ENCODE measurements at regions not wholly inside any gene's neighbourhood (a gene's known extent, or its start where the extent isn't known, plus 50 kb on each side); places are given as distances from the start of the nearest gene placed in this dataset.
A peak's percentile ranks its signal among the peaks of the same experiment; 100 is the strongest.

DNA sequence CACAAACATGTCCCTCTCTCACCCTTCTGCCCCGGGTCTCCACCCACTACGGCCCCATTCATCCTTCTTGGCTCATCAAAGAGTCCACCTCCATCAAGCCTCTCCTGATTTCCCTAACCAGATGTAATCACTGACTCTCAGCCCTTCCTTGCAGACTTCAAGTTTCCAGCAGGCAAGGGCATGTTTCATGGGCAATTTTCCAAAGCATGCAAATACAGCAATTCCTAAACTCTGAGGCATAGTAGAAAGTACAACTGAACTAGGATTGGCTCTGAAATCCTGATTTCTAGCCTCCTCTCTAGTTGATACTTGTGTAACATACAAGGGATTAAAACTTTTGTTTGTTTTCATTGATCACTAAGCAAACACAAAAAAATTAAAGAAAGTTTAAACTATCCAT lies 109.1 kb upstream of the GADD45A start:
- H3K9me3 ChIP-seq = no peaks in the 10 kb centered on the region
- intact Hi-C loops (cut with DNase I) = no loop called here
- peaks cover 19% of the 10 kb centered on the region for H3K4me1 ChIP-seq
- H3K36me3 ChIP-seq = no peaks in the 10 kb centered on the region
- no peak overlapping the region for H3K4me3 ChIP-seq
- TF ChIP-seq, protein P1, sequence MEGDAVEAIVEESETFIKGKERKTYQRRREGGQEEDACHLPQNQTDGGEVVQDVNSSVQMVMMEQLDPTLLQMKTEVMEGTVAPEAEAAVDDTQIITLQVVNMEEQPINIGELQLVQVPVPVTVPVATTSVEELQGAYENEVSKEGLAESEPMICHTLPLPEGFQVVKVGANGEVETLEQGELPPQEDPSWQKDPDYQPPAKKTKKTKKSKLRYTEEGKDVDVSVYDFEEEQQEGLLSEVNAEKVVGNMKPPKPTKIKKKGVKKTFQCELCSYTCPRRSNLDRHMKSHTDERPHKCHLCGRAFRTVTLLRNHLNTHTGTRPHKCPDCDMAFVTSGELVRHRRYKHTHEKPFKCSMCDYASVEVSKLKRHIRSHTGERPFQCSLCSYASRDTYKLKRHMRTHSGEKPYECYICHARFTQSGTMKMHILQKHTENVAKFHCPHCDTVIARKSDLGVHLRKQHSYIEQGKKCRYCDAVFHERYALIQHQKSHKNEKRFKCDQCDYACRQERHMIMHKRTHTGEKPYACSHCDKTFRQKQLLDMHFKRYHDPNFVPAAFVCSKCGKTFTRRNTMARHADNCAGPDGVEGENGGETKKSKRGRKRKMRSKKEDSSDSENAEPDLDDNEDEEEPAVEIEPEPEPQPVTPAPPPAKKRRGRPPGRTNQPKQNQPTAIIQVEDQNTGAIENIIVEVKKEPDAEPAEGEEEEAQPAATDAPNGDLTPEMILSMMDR (IDR thresholded peaks at IDR 0.05) = no peak
- TF ChIP-seq POLR2A (IDR thresholded peaks at IDR 0.05) = no peak
- peak in 1 of 2 donors; percentile 28 for TF ChIP-seq POLR2AphosphoS5 (IDR thresholded peaks at IDR 0.05; ENCODE audit: insufficient read depth in 1 of 2, low read depth in 1 of 2)
- no peak for DNase-seq (ENCODE audit: extremely low spot score in 2 of 2)
- H3K27me3 ChIP-seq = no peaks in the 10 kb centered on the region
- H3K27ac ChIP-seq = no peak overlapping the region

DNA sequence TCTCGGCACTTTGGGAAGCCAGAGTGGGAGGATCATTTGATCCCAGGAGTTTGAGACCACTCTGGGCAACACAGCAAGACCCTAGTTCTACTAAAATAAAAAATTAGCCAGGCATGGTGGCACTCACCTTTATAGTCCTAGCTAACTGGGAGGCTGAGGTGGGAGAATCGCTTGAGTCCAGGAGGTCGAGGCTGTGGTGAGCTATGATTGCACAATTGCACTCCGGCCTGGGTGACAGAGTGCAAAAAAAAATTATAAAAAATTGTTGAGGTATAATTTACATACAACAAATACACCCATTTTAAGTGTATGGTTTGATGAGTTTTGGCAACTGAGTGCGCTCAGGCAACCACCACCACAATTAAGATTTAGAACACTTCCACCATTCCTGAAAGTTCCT lies 108.5 kb upstream of the GADD45A start:
- Histone ChIP-seq H3K27ac (no peak overlapping the region), H3K4me1 (peaks cover 18% of the 10 kb centered on the region), H3K36me3 (no peaks in the 10 kb centered on the region), H3K9me3 (no peaks in the 10 kb centered on the region), H3K4me3 (no peak overlapping the region), H3K27me3 (no peaks in the 10 kb centered on the region)
- no peak for DNase-seq (ENCODE audit: extremely low spot score in 2 of 2)
- intact Hi-C loops (cut with DNase I) = no loop called here
- TF ChIP-seq POLR2AphosphoS5 (IDR thresholded peaks at IDR 0.05; ENCODE audit: insufficient read depth in 1 of 2, low read depth in 1 of 2) = no peak
- no peak for TF ChIP-seq POLR2A (IDR thresholded peaks at IDR 0.05)
- TF ChIP-seq, protein P1 (IDR thresholded peaks at IDR 0.05) = no peak

DNA sequence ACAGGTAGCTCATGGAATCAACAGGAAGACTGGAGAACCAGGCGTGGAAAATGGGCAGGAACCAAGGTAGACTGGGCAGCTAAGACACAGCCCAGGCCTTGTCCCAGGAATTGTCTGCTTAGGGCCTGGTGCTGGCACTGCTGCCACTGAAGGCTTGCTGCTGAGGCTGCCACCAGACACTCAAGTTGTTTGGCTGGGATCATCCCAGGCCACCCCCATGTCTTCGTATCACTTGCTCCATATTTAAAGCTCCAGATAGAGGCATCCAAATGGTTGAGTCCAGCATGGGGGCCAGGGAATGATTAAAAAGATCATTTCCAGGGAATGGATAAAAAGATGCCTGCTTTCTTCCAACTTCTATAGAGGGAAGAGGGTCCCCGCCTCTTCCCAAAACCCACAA lies 107.4 kb upstream of the GADD45A start:
- DNase-seq (ENCODE audit: extremely low spot score in 2 of 2) = no peak
- Histone ChIP-seq H3K27me3 (no peaks in the 10 kb centered on the region), H3K9me3 (no peaks in the 10 kb centered on the region), H3K4me3 (no peak overlapping the region), H3K27ac (no peak overlapping the region), H3K36me3 (no peaks in the 10 kb centered on the region), H3K4me1 (peaks cover 20% of the 10 kb centered on the region)
- TF ChIP-seq POLR2A (IDR thresholded peaks at IDR 0.05) = no peak
- TF ChIP-seq, protein P1 (IDR thresholded peaks at IDR 0.05) = no peak
- no peak for TF ChIP-seq POLR2AphosphoS5 (IDR thresholded peaks at IDR 0.05; ENCODE audit: insufficient read depth in 1 of 2, low read depth in 1 of 2)
- intact Hi-C loops (cut with DNase I) = no loop called here

DNA sequence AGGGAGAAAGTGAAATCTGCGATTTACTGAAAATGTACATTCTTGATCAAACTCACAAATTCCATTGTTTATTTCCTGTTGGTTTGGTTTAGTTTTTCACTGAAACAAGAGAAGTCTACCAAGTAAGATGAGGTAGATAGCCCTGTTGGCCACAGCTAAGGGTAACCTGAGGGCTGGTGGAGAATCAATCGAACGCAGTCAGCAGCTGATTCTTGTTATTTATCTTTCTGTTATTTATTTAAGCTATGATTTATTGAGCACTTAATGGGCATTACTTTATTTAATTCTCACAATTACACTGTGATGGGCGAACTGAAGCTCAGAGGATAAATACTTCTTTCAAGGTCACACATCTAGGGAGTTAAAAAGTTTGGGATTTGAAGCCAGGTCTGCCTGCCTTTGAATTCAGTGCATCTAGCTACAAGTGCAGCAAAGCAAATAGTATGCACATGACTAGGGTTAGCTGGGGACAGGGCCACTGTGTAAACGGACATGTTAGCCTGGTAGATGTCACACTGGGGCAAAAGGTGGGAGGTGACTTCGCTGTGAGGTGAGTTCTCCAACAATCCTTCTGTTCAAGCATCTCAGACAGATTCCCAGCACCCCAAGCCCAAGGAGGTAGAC lies 106.5 kb upstream of the GADD45A start:
- H3K36me3 ChIP-seq = no peaks in the 10 kb centered on the region
- no peaks in the 10 kb centered on the region for H3K27me3 ChIP-seq
- H3K4me1 ChIP-seq = peaks cover 20% of the 10 kb centered on the region
- TF ChIP-seq, protein P1 (IDR thresholded peaks at IDR 0.05) = no peak
- H3K9me3 ChIP-seq = no peaks in the 10 kb centered on the region
- no peak for DNase-seq (ENCODE audit: extremely low spot score in 2 of 2)
- intact Hi-C loops (cut with DNase I) = no loop called here
- H3K27ac ChIP-seq = no peak overlapping the region
- H3K4me3 ChIP-seq = no peak overlapping the region

DNA sequence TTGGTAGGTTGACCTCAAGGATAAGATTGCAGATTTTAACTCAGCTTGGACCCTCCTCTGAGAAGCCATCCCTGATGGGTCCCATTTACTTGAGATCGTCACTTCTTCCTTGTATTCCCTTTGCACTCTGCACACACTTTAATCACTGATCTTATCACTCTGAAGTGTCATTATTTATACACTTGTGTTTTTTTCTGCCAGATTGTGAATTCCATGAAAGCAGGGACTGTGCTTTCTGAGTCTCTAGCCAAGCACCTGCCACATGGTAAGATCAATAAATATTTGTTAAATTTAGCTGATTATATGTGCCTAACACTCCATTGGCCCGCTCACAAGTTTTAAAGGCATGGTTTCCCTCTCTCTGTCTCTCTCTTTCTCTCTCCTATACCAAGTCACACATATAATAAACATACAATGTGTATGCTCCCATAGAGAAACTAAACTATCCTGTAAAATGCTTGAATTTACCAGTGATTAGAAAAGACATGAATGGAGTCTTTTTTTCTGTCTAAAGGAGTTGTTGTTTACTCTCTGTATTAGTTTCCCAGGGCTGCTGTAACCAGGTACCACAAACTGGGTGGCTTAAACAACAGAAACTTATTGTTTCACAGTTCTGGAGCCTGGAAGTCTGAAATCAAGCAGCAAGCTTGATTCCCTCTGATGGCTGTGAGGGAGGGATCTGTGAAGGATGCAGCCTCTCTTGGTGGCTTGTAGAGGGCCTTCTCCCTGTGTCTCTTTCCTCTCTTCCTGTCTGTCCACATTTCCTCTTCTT lies 105.2 kb upstream of the GADD45A start:
- TF ChIP-seq, protein P1 (IDR thresholded peaks at IDR 0.05) = no peak
- TF ChIP-seq POLR2AphosphoS5 (IDR thresholded peaks at IDR 0.05; ENCODE audit: insufficient read depth in 1 of 2, low read depth in 1 of 2) (no peak), POLR2A (IDR thresholded peaks at IDR 0.05) (no peak)
- peaks cover 18% of the 10 kb centered on the region for H3K4me1 ChIP-seq

More for the DNA sequence above, 105.2 kb upstream of the GADD45A start:
- no peak overlapping the region for H3K4me3 ChIP-seq
- no peaks in the 10 kb centered on the region for H3K27me3 ChIP-seq
- H3K9me3 ChIP-seq = no peaks in the 10 kb centered on the region
- H3K27ac ChIP-seq = no peak overlapping the region
- intact Hi-C loops (cut with DNase I) = no loop called here
- no peaks in the 10 kb centered on the region for H3K36me3 ChIP-seq
- no peak for DNase-seq (ENCODE audit: extremely low spot score in 2 of 2)
